Ishikawa (cell line): ENCODE measurements at regions not wholly inside any gene's neighbourhood (a gene's known extent, or its start where the extent isn't known, plus 50 kb on each side); places are given as distances from the start of the nearest gene placed in this dataset.

Source experiments
- CEBPB ChIP-seq: IDR thresholded peaks from 2 replicates; pipeline ENCODE4 v1.6.1; 2012
- MAX ChIP-seq: IDR thresholded peaks from 2 replicates; pipeline ENCODE4 v1.6.1; 2012
- REST ChIP-seq: IDR thresholded peaks from 2 replicates; pipeline ENCODE4 v1.6.1; 2012; ENCODE audit warnings: low read depth, mild to moderate bottlenecking

GRCh38 chr2:234373060-234373459 is 123.8 kb downstream of the ARL4C start:
- TF ChIP-seq CEBPB (no peak), MAX (no peak), REST (no peak)
